ENCODE measurements at regions not wholly inside any gene's neighbourhood (a gene's known extent, or its start where the extent isn't known, plus 50 kb on each side); places are given as distances from the start of the nearest gene placed in this dataset.
"Not testable (repeated sequence)": the region's sequence is repeated elsewhere in the genome, so short reads cannot be mapped to it uniquely, and the experiment has no call there.

DNA sequence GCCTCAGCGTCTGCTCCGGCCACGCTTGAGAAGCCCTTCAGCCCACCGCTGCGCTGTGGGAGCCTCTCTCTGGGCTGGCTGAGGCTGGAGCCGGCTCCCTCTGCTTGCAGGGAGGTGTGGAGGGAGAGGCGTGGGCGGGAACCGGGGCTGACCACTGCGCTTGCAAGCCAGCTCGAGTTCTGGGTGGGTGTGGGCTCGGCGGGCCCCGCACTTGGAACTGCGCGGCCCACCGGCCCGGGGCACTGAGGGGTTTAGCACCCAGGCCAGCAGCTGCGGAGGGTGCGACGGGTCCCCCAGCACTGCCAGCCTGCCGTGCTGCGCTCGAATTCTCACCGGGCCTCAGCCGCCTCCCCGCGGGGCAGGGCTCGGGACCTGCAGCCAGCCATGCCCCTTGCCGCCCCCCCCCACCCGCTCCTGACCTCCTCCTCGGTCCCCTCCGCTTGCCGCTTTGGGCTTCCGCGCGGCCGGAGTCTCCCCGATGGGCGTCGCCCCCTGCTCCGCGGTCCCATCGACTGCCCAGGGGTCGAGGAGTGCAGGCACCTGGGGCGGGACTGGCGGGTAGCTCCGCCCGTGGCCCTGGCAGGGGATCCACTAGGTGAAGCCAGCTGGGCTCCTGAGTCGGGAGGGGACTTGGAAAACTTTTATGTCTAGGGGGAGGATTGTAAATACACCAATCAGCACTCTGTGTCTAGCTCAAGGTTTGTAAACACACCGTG, 106.7 kb downstream of the RAP2B start:
- DNase-seq (ENCODE audit: low read depth) = no peak

DNA sequence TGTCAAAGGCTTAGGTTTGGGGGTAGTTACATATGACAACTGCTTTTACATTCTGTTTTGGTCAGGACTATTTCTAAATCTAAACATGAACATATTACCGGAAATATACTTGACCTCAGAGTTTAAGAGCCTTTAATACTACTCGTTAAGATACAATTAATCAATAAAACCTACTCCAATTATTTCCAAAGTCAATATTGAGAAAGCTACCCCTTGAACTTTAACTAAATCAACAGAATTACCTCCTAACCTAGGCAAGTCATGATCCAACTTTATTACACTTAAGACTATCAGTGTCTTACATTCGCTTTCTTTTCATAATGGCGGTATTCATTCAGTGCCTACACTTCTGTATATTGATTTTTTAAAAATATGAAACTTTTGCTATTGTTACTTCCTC, 107.7 kb downstream of the RAP2B start:
- no peak for DNase-seq (ENCODE audit: low read depth)

DNA sequence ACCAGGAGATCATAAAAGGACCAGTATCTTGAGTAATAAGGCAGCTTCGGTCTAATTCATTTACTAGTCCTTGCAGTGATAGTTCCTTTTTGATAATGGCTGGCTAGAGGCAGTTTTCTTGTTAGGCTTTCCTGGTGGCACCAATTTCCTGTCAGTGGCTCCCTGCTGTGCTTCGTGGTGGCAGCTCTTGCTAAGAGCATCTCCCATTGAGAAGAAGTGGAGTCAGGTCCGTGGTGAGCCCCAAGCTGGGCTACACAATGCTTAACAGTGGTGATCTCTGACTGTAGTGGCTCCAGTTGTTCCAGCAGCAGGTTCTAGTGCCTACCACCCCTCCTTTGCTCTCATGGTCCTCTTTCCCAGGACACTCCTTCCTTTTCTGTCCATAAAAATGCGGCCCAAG, 111.2 kb downstream of the RAP2B start:
- no peak for DNase-seq (ENCODE audit: low read depth)

DNA sequence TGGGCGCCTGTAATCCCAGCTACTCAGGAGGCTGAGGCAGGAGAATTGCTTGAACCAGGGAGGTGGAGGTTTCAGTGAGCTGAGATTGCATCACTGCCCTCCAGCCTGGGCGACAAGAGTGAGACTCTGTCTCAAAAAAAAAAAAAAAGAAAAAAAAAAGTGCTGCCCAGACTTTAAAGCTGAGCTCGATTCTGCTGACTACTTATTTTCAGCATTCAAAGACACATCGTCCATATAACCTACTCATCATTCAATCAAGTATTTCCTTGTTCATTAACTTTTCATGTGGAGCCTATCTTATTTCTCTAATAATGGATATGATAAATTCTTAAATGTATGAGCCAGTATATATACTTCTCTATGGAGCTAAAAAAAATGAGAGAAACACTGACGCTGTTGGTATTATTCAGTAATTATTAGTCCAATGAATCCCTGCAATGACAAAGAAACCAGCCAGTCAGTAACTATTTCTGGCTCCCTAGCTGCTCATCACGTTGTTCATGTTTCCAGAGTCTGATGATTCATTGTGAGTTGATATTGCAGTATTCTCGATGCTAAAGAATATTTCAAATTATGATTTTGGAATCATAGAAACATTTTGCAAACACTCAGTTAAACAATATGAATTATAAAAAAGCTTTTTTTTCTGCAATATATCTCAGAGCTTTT, 111.9 kb downstream of the RAP2B start:
- DNase-seq (ENCODE audit: low read depth) = peak; percentile 41

DNA sequence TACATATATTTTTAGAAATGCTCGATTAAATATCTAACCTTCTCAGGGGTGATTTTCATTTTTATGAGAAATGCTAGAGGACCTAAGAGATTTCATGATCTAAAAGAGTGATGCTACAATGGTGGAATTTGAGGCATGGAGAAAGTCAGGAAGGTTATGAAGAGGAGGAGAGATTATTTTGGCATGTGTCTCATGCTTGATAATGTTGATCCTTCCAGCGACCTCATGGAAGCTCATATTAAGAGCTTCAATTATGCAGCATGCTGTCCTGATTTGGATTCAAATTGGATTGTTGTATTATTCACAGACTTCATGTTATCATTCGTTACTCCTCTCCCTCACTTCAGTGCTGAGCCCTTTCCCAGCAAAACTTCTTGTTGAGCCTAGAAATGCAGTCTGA, 112.5 kb downstream of the RAP2B start:
- DNase-seq (ENCODE audit: low read depth) = no peak

DNA sequence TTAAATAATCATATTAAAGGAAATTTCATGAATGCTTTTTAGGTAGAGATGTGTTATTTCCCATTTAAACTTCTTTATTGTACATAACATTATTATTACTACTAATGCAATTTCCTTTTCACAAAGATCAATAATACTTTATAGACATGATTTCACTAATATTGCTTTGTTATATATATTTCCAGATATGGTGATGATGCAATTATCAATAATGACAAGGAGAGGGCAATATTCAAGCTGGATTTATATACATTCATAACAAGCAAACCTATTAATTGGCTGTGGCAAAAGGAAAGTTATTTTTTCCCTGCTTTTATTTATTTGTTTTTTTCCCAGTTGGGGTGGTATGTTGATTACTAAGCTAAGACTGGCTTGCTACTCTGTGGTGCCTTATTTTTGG, 113.5 kb downstream of the RAP2B start:
- DNase-seq (ENCODE audit: low read depth) = no peak

DNA sequence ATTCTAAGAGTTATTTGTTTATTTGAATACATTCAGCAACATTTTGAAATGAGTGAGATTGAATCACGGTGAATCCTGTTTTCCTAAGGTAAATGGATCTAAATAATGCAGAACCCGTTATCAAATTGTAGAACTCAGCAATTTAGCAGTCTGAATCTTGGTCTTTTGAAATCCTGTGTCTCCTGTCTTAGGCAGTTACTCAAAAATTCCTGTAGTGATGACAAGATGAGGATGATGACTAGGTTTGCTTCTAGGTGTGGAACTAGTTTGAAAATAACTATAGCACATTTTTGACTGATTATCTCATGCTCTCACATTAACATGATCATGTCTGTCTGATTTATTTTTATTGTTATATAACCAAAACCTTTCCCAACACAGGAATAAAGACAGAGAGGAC, 115.0 kb downstream of the RAP2B start:
- no peak for DNase-seq (ENCODE audit: low read depth)

DNA sequence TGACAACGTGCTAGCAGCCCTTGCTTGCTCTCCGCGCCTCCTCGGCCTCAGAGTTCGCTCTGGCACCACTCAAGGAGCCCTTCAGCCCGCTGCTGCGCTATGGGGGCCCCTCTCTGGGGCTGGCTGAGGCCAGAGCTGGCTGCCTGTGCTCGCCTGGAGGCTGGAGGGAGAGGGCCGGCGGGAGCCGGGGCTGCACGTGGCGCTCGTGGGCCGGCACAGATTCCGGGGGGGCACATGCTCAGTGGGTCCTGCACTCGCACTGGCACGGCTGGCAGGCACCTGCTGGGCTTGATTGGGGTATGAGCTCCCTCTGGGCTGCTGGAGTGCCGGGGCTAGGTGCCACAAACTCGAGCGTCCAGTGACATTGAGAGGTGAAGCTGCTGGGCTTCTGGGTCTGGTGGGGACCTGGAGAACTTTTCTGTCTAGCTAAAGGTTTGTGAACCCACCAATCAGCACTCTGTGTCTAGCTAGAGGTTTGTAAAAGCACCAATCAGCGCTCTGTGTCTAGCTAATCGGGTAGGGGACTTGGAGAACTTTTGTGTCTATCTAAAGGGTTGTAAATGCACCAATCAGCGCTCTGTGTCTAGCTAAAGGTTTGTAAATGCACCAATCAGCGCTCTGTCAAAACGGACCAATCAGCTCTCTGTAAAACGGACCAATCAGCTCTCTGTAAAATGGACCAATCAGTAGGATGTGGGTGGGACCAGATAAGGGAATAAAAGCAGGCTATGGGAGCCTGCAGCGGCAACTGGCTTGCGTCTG, 119.4 kb downstream of the RAP2B start:
- DNase-seq (ENCODE audit: low read depth) = not testable (repeated sequence)

DNA sequence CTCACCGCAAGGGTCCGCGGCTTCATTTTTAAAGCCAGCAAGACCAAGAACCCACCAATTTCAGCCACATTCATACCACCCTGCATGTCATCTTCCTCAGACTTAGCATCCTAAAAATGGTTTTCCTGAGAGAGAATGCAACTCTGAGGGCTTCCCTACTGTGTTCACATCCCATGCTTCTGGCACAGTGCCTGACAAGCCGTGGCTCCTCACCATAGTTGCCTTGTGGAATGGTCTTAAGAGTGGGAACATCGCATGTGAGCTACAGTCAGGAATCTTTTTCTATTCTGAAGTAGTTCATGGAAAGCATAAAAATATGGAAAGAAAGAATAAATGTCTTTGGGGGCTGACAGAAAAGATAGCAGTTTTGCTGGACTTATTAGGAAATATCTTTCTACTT, 120.3 kb downstream of the RAP2B start:
- DNase-seq (ENCODE audit: low read depth) = no peak

DNA sequence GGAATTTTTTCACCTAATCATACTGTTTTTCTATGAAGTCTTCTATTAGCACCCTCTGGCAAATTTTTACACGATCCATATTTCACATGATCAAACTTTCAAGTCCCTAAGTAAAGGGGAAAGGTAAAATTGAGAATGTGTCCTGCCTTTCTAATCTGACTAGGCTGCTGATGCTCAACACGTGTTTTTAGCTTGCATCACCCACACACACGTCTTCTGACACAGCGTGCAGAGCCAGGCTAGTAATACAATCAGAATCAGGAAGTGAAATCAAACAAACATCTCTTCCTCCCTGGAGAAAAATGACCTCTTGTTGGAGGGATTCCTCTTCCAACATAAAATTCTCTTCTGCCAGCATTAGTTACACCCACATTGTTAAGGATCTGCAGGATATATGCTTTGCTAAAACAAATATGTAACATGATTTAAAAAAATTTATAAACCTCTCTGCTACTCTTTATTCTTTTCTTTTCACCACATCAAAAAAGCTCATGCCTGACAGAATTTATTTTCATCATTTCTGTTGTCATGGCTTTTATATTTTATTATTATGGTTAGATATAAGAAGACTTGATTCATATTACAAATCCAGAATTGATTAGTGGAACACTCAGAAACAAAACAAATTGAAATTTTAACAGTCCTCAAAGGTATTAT, 122.4 kb downstream of the RAP2B start:
- peak; percentile 89 for DNase-seq (ENCODE audit: low read depth)

DNA sequence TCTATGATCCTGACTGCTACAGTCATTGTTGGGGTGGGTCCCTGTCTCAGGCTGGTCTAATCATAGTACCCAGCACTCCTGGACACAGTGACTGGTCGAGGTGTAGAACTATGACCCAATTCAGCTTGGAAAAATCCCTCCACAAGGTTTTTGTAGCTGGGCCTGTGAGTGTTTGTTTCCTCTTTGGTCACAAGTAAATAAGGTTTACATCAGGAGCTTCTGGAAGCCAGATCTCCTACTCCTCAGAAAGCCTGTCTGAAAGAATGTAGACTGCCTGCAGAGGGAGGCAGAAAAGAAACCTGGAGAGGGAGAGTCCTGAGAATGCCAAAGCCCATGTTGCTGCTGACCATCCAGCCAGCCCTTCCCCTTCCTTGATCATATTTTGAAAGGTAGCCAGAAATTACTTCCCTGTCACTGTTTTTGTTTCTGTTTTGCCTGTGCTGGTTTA, 123.2 kb downstream of the RAP2B start:
- DNase-seq (ENCODE audit: low read depth) = peak; percentile 17

DNA sequence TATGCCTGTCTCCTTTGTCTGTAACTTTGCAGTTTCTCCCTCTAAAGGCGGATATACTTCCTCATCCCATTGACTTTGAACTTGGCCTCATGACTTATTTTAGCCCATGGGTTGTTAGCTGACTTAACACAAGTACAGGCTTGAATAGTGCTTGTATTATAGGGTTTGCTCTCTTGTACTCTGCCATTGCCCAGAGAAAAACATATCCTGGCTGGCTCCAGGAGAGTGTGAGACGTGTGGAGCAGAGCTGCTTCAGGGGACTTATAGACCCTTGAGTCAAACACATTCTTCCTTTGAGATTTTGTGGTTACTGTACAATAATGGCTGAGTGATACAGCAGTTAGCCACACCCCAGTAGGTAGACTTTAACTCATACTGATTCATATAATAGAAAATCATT, 124.0 kb downstream of the RAP2B start:
- no peak for DNase-seq (ENCODE audit: low read depth)

DNA sequence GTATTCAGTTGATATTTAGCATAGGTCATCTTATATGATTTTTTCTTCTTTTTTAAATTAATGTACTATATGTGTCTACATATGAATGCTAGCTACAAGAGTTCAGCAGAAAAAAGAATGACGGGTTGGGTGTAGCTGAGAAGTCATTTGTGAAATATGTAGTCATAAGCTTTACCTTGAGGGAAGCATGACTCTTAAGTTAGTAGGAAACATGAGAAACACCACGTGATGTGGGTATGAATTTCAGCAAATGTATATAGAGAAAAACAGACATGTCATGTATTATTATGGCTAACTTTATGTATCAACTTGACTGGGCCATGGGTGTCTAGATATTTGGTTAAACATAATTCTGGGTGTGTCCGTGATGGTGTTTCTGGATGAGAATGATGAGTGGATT, 125.0 kb downstream of the RAP2B start:
- no peak for DNase-seq (ENCODE audit: low read depth)

DNA sequence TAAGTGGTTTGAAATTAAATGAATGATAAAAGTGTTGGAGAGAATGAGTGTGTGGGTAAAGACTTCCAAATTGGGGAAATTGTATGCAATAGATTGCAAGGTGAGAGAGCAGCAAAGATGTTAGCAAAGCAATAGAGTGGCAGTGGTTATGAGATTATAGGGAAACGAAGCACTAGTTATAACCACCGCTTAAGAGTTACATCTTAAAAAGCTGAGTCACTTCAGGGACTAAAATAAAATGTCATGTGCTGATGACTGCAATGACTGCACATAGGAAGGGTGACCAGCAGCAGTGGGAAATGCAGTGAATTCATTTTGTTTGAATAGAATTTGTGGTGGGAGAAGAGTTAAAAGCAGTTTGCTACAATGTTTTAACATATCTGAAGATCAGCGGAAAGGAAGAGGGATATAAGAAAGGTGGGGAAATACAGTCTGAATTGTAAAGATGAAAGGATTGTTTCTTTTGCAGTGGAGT, 127.3 kb downstream of the RAP2B start:
- DNase-seq (ENCODE audit: low read depth) = peak; percentile 27

DNA sequence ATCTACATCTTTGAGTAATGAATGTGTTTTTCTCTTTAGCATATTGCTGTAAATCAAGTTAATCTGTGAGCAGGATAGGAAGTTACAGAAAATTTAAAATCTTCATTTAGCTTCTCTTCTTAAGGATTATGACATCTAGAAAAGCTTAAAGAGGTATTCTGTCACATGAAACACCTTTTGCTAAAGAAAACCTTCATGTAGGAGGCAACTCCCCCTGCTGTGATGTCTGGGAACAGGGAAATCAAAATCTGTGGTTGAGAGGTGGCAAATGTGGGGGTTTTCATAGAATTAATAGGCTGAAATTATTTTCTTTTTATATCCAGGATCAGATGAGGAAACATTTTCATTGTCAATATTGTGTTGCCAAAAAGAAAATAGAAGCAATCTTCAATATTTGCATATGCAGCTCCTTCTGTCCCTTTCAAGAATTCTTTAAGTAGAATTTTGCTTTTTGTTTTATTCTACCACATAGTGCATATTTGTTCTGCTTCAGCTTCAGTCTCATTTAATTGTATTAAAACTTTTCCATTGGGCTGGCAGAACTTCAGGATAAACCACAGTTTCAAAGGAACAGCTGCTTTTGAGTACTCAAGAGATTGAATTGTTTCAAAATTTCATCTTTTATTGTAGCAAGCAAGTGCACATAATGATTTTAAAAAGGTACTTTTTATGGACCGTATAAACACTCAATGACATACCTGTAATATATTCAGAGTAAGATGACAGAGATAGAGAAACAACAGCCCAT, 128.4 kb downstream of the RAP2B start:
- peak; percentile 20 for DNase-seq (ENCODE audit: low read depth)

DNA sequence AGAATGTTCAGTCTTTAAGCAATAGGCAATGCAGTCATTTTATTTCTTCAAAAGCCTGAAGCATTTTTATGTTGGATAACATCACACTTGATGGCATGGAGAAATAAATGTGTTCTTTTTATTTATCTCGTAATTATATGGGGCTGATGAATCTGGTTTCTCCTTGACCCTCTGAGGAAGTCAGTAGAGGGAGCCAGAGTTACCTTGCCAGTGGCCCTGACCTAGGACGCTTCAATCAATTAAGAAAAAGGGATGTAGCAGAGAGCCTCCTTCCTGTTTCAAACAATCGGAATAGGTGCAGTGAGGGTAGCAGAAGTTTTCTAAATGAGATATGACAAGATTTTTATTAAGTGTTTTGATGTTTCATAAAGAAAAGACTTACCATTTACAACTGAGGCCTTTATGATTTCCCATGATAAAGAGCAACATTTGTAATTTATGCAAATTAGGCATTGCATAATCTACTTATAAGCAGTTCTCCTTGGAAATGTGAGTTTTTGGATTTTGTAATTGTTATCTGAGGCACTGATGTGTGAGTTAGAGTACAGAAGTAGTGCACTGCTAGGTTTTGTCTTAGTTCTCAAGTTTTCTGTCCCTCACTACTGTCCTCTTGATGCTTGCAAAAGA, 129.1 kb downstream of the RAP2B start:
- DNase-seq (ENCODE audit: low read depth) = no peak

DNA sequence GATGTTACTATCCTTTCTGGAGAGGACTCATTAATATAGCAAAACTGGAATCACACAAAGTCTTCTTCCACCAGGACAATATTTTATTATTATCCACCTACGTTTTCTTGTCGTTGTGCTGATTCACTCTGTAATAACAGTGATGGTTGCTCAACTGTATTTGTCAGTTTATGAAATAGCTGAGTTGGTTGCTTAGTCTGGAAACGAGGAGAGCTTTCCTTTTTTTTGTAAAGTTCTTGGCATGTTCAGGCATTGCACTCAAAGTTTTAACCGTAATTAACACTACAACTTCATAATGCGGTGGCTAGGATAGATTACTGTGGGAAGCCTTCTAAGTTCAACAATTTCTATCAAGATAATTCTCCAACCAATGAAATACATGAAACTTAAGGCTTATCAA, 131.2 kb downstream of the RAP2B start:
- peak; percentile 68 for DNase-seq (ENCODE audit: low read depth)

DNA sequence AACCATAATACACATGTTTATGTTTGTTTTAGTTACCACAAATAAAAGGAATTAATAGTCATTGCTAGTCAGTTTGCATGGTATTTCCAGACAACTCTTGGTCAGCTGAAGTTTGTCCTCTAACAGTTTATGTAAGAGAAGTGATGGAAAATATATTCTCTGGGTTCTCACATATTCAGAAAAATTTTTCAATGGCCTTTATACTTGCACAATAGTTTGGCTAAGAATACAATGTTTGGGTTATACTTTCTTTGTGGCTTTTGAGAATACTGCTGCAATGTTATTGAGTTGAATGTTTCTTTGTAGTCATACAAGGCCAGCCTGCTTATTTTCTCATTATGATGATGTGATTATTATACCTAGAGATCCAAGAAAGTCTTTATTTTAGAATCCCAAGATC, 133.9 kb downstream of the RAP2B start:
- peak; percentile 71 for DNase-seq (ENCODE audit: low read depth)

DNA sequence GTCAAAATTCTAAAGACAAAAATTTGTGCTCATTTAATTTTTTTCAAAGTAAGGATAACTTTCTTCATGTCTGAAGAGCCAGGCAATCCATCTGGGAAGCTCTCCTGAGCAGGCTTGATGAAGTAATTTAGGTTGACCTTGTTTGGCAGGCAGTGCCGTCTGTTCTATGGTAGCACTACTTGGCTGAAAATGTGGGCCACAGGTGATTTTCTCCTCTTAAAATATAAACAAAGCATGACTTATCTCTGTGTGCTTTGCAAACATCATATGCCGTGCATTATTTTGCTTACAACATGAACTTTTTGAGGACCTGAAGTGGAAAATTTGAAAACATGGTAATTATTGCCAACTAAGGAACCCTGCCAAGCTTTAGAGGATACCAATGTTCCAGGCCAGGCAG, 143.2 kb downstream of the RAP2B start:
- no peak for DNase-seq (ENCODE audit: low read depth)

DNA sequence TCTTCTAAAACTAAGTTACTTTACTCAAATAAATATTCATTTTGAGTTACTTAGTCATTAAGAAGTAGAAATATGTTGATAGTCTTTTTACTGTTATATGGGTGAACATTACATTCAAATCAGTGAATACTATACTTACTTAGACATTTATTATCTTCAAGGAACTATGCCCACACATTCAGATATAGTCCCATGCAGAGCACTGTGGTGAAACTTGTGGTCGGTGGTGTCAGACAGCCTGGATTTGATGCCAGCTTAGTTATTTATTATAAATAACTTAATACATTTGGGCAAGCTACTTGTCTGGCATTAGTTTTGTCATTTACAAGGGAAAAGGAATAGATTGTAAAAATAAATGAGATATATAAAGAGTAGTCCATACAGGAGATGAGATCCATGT, 149.5 kb downstream of the RAP2B start:
- no peak for DNase-seq (ENCODE audit: low read depth)

DNA sequence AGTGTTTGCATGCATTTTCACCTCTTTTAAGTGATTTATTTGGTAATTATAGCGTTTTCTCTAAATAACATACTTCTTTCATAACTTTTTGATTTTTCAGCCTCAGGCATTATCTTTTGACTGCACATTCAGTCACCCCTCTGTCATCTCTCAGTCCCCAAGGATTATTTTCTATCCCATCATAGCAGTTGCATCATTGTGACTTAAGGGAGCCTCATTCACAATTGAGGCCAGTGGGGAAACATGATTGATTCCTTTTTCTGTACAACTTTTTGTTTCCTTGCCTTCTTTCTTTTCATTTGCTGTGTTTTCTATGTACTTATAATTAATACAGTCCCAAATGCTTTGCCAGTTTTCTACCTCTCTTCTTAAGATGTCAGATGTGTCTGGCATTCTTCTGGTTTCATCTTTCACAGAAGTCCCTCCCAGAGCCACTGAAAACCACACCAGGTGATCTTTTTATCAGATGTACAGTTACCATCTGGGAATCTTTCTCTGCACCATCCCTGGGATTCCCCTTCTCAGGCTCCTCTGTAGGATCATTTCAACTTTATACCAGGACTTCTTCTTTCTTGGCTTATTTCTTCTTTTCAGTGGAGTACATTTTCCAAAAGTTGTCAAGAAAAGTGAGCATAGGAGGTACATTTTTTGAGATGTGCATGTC, 151.4 kb downstream of the RAP2B start:
- no peak for DNase-seq (ENCODE audit: low read depth)
